Endometrial microvascular endothelial cells (primary cell): ENCODE measurements at regions not wholly inside any gene's neighbourhood (a gene's known extent, or its start where the extent isn't known, plus 50 kb on each side); places are given as distances from the start of the nearest gene placed in this dataset.

Source experiments
- in situ Hi-C: cut with HindIII; loops from 2 replicates; pipeline ENCODE4 v1.10.0; 2017; ENCODE audit warnings: low sequenced_read_pairs, low pct_unique_long_range_greater_than_20kb; ENCODE audit errors: inconsistent ontology term

- in situ Hi-C loops = no loop called here
These were observed 237.3 kb upstream of the WSCD1 start for GRCh38 chr17:5832886-5833285.

- in situ Hi-C loops = no loop called here
These were observed 233.1 kb upstream of the WSCD1 start for GRCh38 chr17:5837055-5837491.

GRCh38 chr17:5838661-5839300 is 231.4 kb upstream of the WSCD1 start:
- in situ Hi-C loops = no loop called here

- in situ Hi-C loops = no loop called here
These were observed 229.2 kb upstream of the WSCD1 start for GRCh38 chr17:5840811-5841446.

- in situ Hi-C loops = no loop called here
These were observed 228.3 kb upstream of the WSCD1 start for GRCh38 chr17:5841862-5842261.

GRCh38 chr17:5843366-5844026 is 226.7 kb upstream of the WSCD1 start:
- in situ Hi-C loops = no loop called here

DNA sequence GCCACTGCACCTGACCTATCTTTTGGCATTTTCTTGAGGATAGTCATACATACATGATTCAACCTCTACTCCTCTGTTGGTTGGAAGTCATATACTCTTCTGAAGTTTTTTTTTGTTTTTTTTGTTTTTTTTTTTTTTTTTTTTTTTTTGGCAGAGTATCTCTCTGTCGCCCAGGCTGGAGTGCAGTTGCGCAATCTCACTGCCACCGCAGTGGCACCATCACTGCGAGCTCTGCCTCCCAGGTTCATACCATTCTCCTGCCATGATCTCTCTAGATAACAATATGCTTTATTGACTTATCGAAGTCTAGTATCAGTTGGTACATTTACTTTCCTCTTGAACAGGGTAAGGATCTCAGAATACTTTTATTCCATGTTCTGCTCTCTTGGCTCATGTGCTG is 224.2 kb upstream of the WSCD1 start:
- in situ Hi-C loops = no loop called here

DNA sequence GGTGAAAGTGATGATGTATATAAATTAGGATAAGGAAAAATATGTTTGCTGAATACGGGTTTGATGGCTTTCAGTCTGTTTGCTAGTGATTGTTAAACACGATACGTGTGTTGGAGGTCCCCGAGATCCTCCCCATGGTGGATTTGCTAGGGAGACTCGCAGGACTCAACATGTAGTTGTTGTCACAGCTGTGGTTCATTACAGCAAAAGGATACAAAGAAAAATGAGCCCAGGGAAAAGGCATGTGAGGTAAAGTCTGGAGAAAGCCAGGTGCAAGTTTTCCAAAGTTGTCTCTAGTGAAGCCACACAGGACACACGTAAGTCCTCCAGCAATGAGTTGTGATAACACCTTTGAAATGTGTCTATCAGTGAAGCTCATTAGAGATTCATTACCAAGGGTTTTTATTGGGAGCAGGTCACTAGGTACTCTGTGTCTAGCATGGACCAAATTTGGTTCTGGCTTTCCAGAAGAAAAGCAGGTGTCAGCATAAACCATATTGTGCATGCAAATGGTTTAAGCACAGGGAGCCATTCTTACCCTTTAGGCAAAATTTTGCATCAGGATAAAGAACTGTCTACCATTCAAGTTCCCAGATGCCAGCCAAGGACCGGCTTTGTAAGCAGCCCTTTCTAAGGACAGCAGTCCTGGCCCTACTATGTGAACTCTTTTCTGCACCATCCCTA is 215.2 kb upstream of the WSCD1 start:
- in situ Hi-C loops = no loop called here

- in situ Hi-C loops = no loop called here
These were observed 208.9 kb upstream of the WSCD1 start for GRCh38 chr17:5861246-5861645.

- in situ Hi-C loops = no loop called here
These were observed 208.3 kb upstream of the WSCD1 start for GRCh38 chr17:5861854-5862253.

DNA sequence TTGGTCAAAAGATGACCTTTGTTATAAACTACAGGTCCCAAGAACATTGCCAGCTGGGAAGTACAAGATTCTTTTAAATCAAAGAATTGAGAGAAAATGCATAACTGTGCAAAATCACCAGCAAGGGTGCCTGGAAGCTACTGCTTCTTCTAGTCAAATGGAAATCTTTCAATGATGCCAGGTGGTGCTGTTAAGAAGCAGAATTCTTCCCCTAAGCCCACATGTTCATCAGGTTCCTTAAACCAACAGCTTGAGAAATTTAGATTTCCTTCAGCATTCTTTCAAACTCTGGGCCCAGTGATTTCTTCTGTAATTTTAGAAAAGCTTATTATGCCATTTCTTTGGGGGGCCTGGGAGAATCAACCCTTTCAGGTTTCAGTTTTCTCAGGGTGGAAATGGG is 207.8 kb upstream of the WSCD1 start:
- in situ Hi-C loops = no loop called here

GRCh38 chr17:5864741-5865657 is 205.2 kb upstream of the WSCD1 start:
- in situ Hi-C loops = no loop called here

- in situ Hi-C loops = no loop called here
These were observed 203.2 kb upstream of the WSCD1 start for GRCh38 chr17:5866978-5867377.

- in situ Hi-C loops = no loop called here
These were observed 201.0 kb upstream of the WSCD1 start for GRCh38 chr17:5869041-5869745.

DNA sequence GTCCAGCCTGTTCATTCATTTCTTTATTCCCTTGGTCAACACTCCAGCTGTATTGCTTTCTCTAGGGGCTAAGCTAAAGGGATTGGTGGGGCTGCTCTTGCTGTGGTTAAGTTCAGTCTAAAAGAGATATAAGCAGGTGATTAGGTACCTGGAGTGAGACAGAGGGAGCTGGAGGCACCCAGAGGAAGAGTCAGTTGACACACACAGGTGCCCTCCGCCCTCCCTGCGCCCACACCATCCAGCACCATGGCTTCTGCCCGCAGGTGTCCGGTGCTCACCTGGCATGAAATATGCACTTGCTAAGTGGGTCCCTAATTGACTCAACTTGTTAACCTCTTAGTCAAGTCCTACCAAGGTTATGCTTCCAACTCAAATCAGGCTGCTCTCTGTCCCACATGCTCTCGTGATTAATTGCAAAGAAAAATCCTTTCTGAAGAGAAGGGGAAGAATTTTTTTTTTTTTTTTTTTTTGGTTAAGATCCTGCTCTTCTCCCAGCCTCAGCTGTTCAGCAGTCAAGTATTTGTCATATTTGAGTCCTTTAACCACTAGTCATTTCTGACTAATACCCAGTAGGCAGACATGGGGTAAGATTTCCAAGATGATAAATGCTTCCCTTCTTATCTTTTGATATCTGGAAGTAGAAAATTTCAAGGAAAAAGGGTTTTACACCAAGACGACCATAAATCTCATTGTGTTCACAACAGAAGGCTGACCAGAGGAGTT is 199.8 kb upstream of the WSCD1 start:
- in situ Hi-C loops = no loop called here

DNA sequence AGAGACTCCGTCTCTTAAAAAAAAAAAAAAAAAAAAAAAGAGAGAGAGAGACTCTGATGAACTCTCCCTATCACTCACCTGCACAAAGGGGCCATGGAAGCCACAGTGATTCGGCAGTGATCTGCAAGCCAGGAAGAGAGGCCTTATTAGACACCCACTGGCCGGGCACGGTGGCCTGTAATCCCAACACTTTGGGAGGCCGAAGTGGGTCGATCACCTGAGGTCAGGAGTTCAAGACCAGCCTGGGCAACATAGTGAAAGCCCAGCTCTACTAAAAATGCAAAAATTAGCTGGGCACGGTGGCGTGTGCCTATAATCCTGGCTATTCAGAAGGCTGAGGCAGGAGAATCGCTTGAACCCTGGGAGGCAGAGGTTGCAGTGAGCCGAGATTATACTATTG is 198.5 kb upstream of the WSCD1 start:
- in situ Hi-C loops = no loop called here

- in situ Hi-C loops = no loop called here
These were observed 197.3 kb upstream of the WSCD1 start for GRCh38 chr17:5872831-5873230.

- in situ Hi-C loops = no loop called here
These were observed 196.4 kb upstream of the WSCD1 start for GRCh38 chr17:5873781-5874180.
